GM12865 (cell line): ENCODE measurements at regions not wholly inside any gene's neighbourhood (a gene's known extent, or its start where the extent isn't known, plus 50 kb on each side); places are given as distances from the start of the nearest gene placed in this dataset.

Source experiments
- DNase-seq: peaks from one replicate; pipeline ENCODE4 v3.0.0; 2010; ENCODE audit warnings: low read depth
- H3K4me3 ChIP-seq: 2 replicates; pipeline ENCODE4 v1.5.1; 2011; ENCODE audit warnings: mild to moderate bottlenecking, low read depth, low read length, control low read depth
- CTCF ChIP-seq: IDR thresholded peaks from 2 replicates; pipeline ENCODE4 v1.5.1; 2011; ENCODE audit warnings: low read length, control low read depth, low read depth, inconsistent platforms; ENCODE audit not compliant: insufficient read depth; ENCODE audit errors: missing control alignments

- TF ChIP-seq CTCF = no peak
- no peak overlapping the region for H3K4me3 ChIP-seq
- no peak for DNase-seq
Observed at GRCh38 chr2:85957256-85957655, 68.5 kb upstream of the ST3GAL5 start.

DNA sequence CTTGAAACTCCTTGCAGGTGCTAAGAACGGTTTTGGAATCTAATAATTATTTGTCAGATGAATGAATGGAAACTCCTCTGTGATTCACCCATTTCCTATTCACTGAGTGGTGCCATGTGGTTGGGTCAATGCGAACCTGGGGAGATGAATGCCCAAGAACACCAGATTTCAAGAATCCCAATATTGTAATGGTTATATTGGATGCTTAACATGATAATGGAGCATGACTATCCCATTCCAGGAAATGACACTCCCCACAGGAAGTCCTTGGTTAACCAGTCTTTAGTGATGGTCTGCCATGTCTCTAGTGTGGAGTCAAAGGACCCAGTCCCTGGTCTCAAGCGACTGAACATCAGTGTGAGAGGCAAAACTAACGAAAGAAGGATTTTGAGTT, 67.9 kb upstream of the ST3GAL5 start:
- TF ChIP-seq CTCF = no peak
- DNase-seq = no peak

DNA sequence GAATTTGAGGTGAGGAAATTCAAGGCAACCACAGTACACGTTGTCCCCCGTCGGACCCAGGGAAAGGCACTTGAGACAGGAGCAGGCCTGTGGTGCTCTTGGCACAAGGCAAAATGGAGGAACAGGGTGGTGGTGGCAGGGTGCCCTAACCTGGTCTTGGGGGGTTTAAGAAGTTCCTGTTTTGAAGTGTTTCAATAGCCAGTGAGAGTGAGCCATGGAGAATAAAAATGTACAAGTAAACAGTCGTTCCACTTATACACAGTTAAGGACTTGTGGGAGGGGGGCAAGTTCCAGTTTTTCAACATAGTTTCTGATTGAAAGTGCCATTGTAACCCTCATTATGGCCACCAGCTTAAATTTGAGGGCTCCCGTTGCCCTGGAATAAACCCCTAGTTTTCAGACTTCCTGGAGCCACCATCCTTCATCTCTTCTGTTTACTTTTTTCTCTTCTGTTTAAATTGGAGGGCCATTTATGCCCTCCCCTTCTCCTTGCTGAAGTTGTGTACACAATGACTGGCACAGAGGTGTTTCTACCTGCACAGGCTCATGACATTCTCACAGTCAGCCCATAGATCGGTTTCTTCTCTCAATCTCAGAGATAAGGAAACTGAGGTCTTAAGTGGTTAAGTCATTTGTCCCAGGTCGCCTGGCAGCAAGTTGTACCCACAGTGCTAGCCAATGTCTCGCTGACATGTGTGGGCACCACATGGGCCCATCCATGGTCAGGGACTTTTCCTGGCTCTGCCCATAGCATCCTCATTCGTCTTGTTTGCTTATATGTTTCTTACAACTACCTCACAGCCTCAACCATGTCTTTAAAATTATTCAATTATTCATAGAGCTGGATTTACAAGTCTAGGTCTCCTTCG, 66.0 kb upstream of the ST3GAL5 start:
- no peak overlapping the region for H3K4me3 ChIP-seq
- DNase-seq = no peak
- no peak for TF ChIP-seq CTCF

More for the DNA sequence above, 67.9 kb upstream of the ST3GAL5 start:
- no peak overlapping the region for H3K4me3 ChIP-seq

DNA sequence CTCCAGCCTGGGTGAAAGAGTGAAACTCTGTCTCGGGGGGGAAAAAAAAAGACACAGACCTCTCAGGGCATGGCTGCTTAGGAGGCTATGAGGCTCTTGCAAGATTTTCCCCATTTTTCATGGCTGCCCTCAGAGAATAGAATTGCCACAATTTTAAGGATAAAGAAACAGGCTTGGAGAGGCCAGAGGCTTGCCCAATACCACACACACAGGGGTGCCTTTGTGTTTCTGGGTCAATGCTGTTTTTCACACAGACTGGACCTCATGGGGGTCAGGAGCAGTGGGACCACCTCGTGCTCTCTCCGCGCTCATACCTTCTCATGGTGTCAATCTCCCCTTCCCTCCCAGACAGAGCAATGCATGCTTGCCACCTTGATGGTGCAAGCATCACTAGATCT, 65.4 kb upstream of the ST3GAL5 start:
- no peak for DNase-seq
- no peak overlapping the region for H3K4me3 ChIP-seq
- no peak for TF ChIP-seq CTCF

DNA sequence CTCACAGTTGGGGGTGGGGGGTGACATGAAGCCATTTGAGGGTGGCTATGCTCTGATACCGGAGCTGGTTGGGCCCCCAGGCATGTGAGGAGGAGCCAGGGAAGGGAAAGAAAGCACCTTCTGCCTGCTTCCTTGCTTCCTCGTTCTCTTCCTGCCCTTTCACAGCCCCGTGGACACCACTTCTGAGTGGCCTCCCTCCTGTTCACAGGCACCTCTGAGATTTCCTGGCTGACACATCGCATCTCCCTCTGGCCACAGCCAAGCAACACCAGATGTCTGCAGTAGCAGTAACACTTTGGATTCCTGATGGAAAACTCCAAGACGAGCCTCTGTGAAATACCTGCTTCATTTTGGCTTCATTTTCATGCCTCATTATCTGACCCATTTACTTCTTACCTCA, 64.7 kb upstream of the ST3GAL5 start:
- no peak for TF ChIP-seq CTCF
- no peak for DNase-seq

GRCh38 chr2:85952196-85952734, 63.5 kb upstream of the ST3GAL5 start:
- DNase-seq = no peak
- TF ChIP-seq CTCF = no peak
- no peak overlapping the region for H3K4me3 ChIP-seq

More for the DNA sequence above, 64.7 kb upstream of the ST3GAL5 start:
- H3K4me3 ChIP-seq = no peak overlapping the region
